Spleen (tissue), 7 donors: ENCODE measurements at regions not wholly inside any gene's neighbourhood (a gene's known extent, or its start where the extent isn't known, plus 50 kb on each side); places are given as distances from the start of the nearest gene placed in this dataset.

Experiments
- CTCF ChIP-seq, 11 experiments: fragments of 200-600 bp in 7 of 11; fragments of 450-650 bp in 4 of 11; sonication (generic) in 4 of 11; IDR thresholded peaks in 8 of 11; conservative IDR thresholded peaks in 3 of 11; 1 replicate in 7 of 11; 2 replicates in 4 of 11; pipeline versions ENCODE4 v1.4.0 to v1.8.0; 2016 to 2021; ENCODE audit warnings: antibody characterized with exemption in 11 of 11, inconsistent platforms in 4 of 11, mild to moderate bottlenecking in 1 of 11
- POLR2AphosphoS5 ChIP-seq, 3 donors: sonication (generic); formaldehyde crosslinking; IDR thresholded peaks; one replicate each; pipeline ENCODE4 v1.5.1; 2017; ENCODE audit warnings: antibody characterized with exemption in 3 of 3
- donor health status: DM: no; HTN: no; CAD: no; lungs with moderate emphysema.
- donor health status: DM: no; HTN: no; CAD: no.
- donor health status: DM: no; HTN: no; CAD: no.

GRCh38 chr18:30277676-30278075 is 764.9 kb downstream of the DSC3 start:
- no peak for TF ChIP-seq CTCF (IDR thresholded peaks at IDR 0.05 in 8 of 11, conservative IDR thresholded peaks at IDR 0.05 in 3 of 11)
- TF ChIP-seq POLR2AphosphoS5 (IDR thresholded peaks at IDR 0.05), result no peak
